Endothelial cell of umbilical vein (primary cell): ENCODE measurements at regions not wholly inside any gene's neighbourhood (a gene's known extent, or its start where the extent isn't known, plus 50 kb on each side); places are given as distances from the start of the nearest gene placed in this dataset.

Source experiments
- BruUV-seq: library from RNA; stranded (reverse); fragments of 400-500 nt; replicated peaks from 2 replicates; lab custom pipeline; 2021; lab: Mats Ljungman, UMichigan
- CTCF ChIA-PET: fragments of 300-600, 350-600 bp; sonication (Branson Sonifier 250); formaldehyde crosslinking; loops from one replicate; lab custom pipeline; 2021; ENCODE audit warnings: antibody characterized with exemption, inconsistent platforms; lab: Charles Lee
- POLR2A ChIA-PET: fragments of 300-600, 350-600 bp; sonication (Branson Sonifier 250); formaldehyde crosslinking; loops from one replicate; lab custom pipeline; 2021; ENCODE audit warnings: antibody characterized with exemption, inconsistent platforms; lab: Charles Lee
- DNase-seq: peaks from one replicate; pipeline ENCODE4 v3.0.0-alpha.2; 2011; ENCODE audit warnings: low read depth, low spot score
- FAIRE-seq: peaks from 2 replicates; lab custom pipeline; 2011; peaks lifted over from hg19 to GRCh38; lab: Jason Lieb, UNC
- H2AFZ ChIP-seq: 2 replicates; pipeline ENCODE4 v1.6.0; 2012; ENCODE audit warnings: low read depth, low read length, control low read depth, inconsistent platforms
- H3K27ac ChIP-seq: 2 replicates; pipeline ENCODE4 v1.5.1; 2011; ENCODE audit warnings: low read depth, mild to moderate bottlenecking, control low read depth, low read length, moderate library complexity; ENCODE audit not compliant: insufficient read depth
- H3K27me3 ChIP-seq, 2 experiments: 2 replicates each; pipeline versions ENCODE4 v1.6.0 to v1.6.1; 2011; ENCODE audit warnings: low read length in 2 of 2, mixed read lengths in 1 of 2; ENCODE audit not compliant: control insufficient read depth in 2 of 2, insufficient read depth in 2 of 2
- H3K36me3 ChIP-seq, 2 experiments: 2 replicates in 1 of 2; 3 replicates in 1 of 2; pipeline ENCODE4 v1.5.1; 2011; ENCODE audit warnings: low read length in 2 of 2, mild to moderate bottlenecking in 1 of 2, moderate library complexity in 1 of 2; ENCODE audit not compliant: control insufficient read depth in 2 of 2, insufficient read depth in 2 of 2; ENCODE audit errors: extremely low read depth in 1 of 2
- H3K4me1 ChIP-seq: 3 replicates; pipeline ENCODE4 v1.5.1; 2011; ENCODE audit warnings: mild to moderate bottlenecking, low read length; ENCODE audit not compliant: control insufficient read depth, insufficient read depth; ENCODE audit errors: extremely low read depth
- H3K4me2 ChIP-seq: 2 replicates; pipeline ENCODE4 v1.6.1; 2011; ENCODE audit warnings: low read length, control low read depth, mixed read lengths; ENCODE audit not compliant: insufficient read depth
- H3K4me3 ChIP-seq, 3 experiments: fragments of 200-600 bp in 1 of 3; sonication (generic), shearing (Covaris generic) in 1 of 3; replicated peaks in 1 of 3; 2 replicates each; pipeline ENCODE4 v1.5.1; 2011 to 2016; ENCODE audit warnings: control low read depth in 3 of 3, low read length in 3 of 3, mild to moderate bottlenecking in 2 of 3, inconsistent platforms in 1 of 3, low read depth in 1 of 3, moderate library complexity in 1 of 3; ENCODE audit not compliant: insufficient read depth in 1 of 3
- H3K79me2 ChIP-seq: 2 replicates; pipeline ENCODE4 v1.6.0; 2012; ENCODE audit warnings: low read length, inconsistent platforms; ENCODE audit not compliant: control insufficient read depth, insufficient read depth
- H3K9ac ChIP-seq: replicated peaks from 2 replicates; pipeline ENCODE3; 2011; ENCODE audit warnings: low read length, control low read depth; ENCODE audit not compliant: insufficient read depth; ENCODE audit errors: extremely low read depth
- H3K9me1 ChIP-seq: replicated peaks from 3 replicates; pipeline ENCODE4 v1.6.0; 2011; ENCODE audit warnings: mild to moderate bottlenecking, low read length; ENCODE audit not compliant: control insufficient read depth, insufficient read depth; ENCODE audit errors: extremely low read depth
- H3K9me3 ChIP-seq: replicated peaks from 2 replicates; pipeline ENCODE4 v1.5.1; 2012; ENCODE audit warnings: low read length, inconsistent platforms; ENCODE audit not compliant: control insufficient read depth, insufficient read depth
- H4K20me1 ChIP-seq: replicated peaks from 2 replicates; pipeline ENCODE3; 2011; ENCODE audit warnings: mild to moderate bottlenecking, low read length; ENCODE audit not compliant: control insufficient read depth, insufficient read depth; ENCODE audit errors: extremely low read depth
- EZH2 ChIP-seq: IDR thresholded peaks from 2 replicates; pipeline ENCODE4 v1.6.1; 2012; ENCODE audit warnings: borderline replicate concordance, low read depth, mild to moderate bottlenecking, moderate library complexity, low read length, inconsistent platforms; ENCODE audit not compliant: severe bottlenecking
- FOS ChIP-seq: IDR thresholded peaks from 2 replicates; pipeline ENCODE4 v1.6.1; 2011; ENCODE audit warnings: mild to moderate bottlenecking, low read length, moderate library complexity, borderline replicate concordance; ENCODE audit not compliant: insufficient read depth
- GATA2 ChIP-seq: IDR thresholded peaks from 2 replicates; pipeline ENCODE4 v1.7.0; 2011; ENCODE audit warnings: low read depth, mild to moderate bottlenecking, moderate library complexity, mixed read lengths, low read length; ENCODE audit not compliant: insufficient read length, insufficient read depth
- JUN ChIP-seq: IDR thresholded peaks from 2 replicates; pipeline ENCODE4 v1.6.1; 2011; ENCODE audit warnings: borderline replicate concordance, low read depth; ENCODE audit not compliant: insufficient read length, insufficient read depth
- MYC ChIP-seq: IDR thresholded peaks from one replicate; pipeline ENCODE4 v1.6.1; 2011; ENCODE audit warnings: mild to moderate bottlenecking, low read depth, low read length
- POLR2A ChIP-seq: IDR thresholded peaks from 2 replicates; pipeline ENCODE4 v1.6.1; 2012; ENCODE audit warnings: low read depth, mild to moderate bottlenecking, control low read depth, low read length
- POLR2AphosphoS5 ChIP-seq: IDR thresholded peaks from 2 replicates; pipeline ENCODE4 v1.6.1; 2012; ENCODE audit warnings: low read depth, mild to moderate bottlenecking, control low read depth, low read length, moderate library complexity; ENCODE audit not compliant: insufficient read depth
- dilution Hi-C: fragments of 300-500 bp; cut with MboI; formaldehyde crosslinking; loops from one replicate; pipeline ENCODE4 v1.15.0; 2019; ENCODE audit warnings: low sequenced_read_pairs; ENCODE audit not compliant: extremely low pct_ligation_motif_present
- intact Hi-C: fragments of 100-400 bp; cut with micrococcal nuclease; formaldehyde crosslinking; loops from one replicate; pipeline ENCODE4 v1.10.0; 2022
- TF ChIP-seq, protein P1 (sequence below): IDR thresholded peaks from 2 replicates; pipeline ENCODE4 v1.6.1; 2011; ENCODE audit not compliant: insufficient read depth, insufficient read length
- TF ChIP-seq, protein P2 (sequence below), 2 donors: IDR thresholded peaks; 1 replicate in 1 of 2; 2 replicates in 1 of 2; pipeline ENCODE4 v1.5.1; 2011; ENCODE audit warnings: low read length in 2 of 2, mild to moderate bottlenecking in 2 of 2, moderate library complexity in 2 of 2, control low read depth in 1 of 2, inconsistent platforms in 1 of 2, low read depth in 1 of 2; ENCODE audit not compliant: insufficient read depth in 1 of 2; ENCODE audit errors: extremely low read depth in 1 of 2

DNA sequence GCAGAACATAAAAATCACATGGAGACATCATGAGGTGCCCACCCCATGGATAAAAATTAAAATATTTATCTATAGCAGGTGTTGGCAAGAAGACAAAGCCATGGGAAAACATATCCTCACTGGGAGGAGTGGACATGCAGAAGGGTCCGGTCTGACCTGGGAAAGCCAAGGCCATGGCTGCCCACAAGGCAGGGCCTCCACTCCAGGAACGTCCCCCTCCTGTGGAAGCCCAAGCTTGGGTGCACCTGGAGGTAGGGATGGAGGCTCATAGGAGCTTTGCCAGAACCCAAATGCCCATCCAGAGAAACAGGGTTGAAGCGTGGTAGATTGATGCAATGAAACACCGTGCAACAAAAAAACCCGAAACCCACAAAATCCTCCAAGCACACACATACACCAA is 81.4 kb upstream of the COL5A1 start:
- no peaks in the 10 kb centered on the region for H3K79me2 ChIP-seq
- dilution Hi-C loops (no loop called here), intact Hi-C loops (no loop called here)
- no peaks in the 10 kb centered on the region for H3K9me3 ChIP-seq
- no peak overlapping the region for H3K4me2 ChIP-seq
- H4K20me1 ChIP-seq = no peaks in the 10 kb centered on the region
- BruUV-seq = no TSS peak
- POLR2A ChIA-PET = no interaction called here
- H2AFZ ChIP-seq = no peak overlapping the region
- no peaks in the 10 kb centered on the region for H3K9me1 ChIP-seq
- no peak overlapping the region for H3K9ac ChIP-seq
- no peak for TF ChIP-seq JUN
- TF ChIP-seq MYC = no peak
- TF ChIP-seq EZH2 = no peak
- TF ChIP-seq GATA2 = no peak
- TF ChIP-seq, protein P1, sequence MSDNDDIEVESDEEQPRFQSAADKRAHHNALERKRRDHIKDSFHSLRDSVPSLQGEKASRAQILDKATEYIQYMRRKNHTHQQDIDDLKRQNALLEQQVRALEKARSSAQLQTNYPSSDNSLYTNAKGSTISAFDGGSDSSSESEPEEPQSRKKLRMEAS = no peak
- TF ChIP-seq, protein P2, sequence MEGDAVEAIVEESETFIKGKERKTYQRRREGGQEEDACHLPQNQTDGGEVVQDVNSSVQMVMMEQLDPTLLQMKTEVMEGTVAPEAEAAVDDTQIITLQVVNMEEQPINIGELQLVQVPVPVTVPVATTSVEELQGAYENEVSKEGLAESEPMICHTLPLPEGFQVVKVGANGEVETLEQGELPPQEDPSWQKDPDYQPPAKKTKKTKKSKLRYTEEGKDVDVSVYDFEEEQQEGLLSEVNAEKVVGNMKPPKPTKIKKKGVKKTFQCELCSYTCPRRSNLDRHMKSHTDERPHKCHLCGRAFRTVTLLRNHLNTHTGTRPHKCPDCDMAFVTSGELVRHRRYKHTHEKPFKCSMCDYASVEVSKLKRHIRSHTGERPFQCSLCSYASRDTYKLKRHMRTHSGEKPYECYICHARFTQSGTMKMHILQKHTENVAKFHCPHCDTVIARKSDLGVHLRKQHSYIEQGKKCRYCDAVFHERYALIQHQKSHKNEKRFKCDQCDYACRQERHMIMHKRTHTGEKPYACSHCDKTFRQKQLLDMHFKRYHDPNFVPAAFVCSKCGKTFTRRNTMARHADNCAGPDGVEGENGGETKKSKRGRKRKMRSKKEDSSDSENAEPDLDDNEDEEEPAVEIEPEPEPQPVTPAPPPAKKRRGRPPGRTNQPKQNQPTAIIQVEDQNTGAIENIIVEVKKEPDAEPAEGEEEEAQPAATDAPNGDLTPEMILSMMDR (IDR thresholded peaks at IDR 0.05; ENCODE audit: extremely low read depth in 1 of 2, insufficient read depth in 1 of 2, low read depth in 1 of 2, low read length in 2 of 2) = no peak
- no peak for TF ChIP-seq POLR2A
- no peak for TF ChIP-seq POLR2AphosphoS5
- TF ChIP-seq FOS = no peak
- H3K36me3 ChIP-seq = no peaks in the 10 kb centered on the region
- DNase-seq (no peak), FAIRE-seq (no peak)
- no peak overlapping the region for H3K4me3 ChIP-seq
- CTCF ChIA-PET = interaction anchor here (0.6 kb wide), 1 partner anchor 16 kb away, joined by 3 read pairs; no protein-coding TSS in a partner anchor
- no peak overlapping the region for H3K27ac ChIP-seq
- H3K27me3 ChIP-seq = peaks cover 0 to 3% of the 10 kb centered on the region in 2 experiments
- peaks cover 2% of the 10 kb centered on the region for H3K4me1 ChIP-seq
